Keratinocyte (primary cell): ENCODE measurements at regions not wholly inside any gene's neighbourhood (a gene's known extent, or its start where the extent isn't known, plus 50 kb on each side); places are given as distances from the start of the nearest gene placed in this dataset.
"Not testable (repeated sequence)": the region's sequence is repeated elsewhere in the genome, so short reads cannot be mapped to it uniquely, and the experiment has no call there.

Experiments
- EZH2 ChIP-seq: IDR thresholded peaks from one replicate; pipeline ENCODE4 v1.6.1; 2012; ENCODE audit warnings: inconsistent platforms, mild to moderate bottlenecking, low read length, moderate library complexity
- TF ChIP-seq, protein P1 (sequence below), 3 experiments: IDR thresholded peaks in 1 of 3; conservative IDR thresholded peaks in 1 of 3; optimal IDR thresholded peaks in 1 of 3; 2 replicates in 2 of 3; 3 replicates in 1 of 3; pipeline versions ENCODE3 to v1.5.1; 2011; ENCODE audit warnings: low read length in 3 of 3, mild to moderate bottlenecking in 3 of 3, moderate library complexity in 2 of 3, control low read depth in 1 of 3, inconsistent platforms in 1 of 3; ENCODE audit not compliant: insufficient read depth in 2 of 3; ENCODE audit errors: extremely low read depth in 1 of 3

GRCh38 chr16:88156640-88157283, 205.5 kb downstream of the BANP start:
- TF ChIP-seq, protein P1, sequence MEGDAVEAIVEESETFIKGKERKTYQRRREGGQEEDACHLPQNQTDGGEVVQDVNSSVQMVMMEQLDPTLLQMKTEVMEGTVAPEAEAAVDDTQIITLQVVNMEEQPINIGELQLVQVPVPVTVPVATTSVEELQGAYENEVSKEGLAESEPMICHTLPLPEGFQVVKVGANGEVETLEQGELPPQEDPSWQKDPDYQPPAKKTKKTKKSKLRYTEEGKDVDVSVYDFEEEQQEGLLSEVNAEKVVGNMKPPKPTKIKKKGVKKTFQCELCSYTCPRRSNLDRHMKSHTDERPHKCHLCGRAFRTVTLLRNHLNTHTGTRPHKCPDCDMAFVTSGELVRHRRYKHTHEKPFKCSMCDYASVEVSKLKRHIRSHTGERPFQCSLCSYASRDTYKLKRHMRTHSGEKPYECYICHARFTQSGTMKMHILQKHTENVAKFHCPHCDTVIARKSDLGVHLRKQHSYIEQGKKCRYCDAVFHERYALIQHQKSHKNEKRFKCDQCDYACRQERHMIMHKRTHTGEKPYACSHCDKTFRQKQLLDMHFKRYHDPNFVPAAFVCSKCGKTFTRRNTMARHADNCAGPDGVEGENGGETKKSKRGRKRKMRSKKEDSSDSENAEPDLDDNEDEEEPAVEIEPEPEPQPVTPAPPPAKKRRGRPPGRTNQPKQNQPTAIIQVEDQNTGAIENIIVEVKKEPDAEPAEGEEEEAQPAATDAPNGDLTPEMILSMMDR (optimal IDR thresholded peaks at IDR 0.05 in 1 of 3, IDR thresholded peaks at IDR 0.05 in 1 of 3, conservative IDR thresholded peaks at IDR 0.05 in 1 of 3; ENCODE audit: extremely low read depth in 1 of 3, insufficient read depth in 2 of 3, low read length in 3 of 3), result not testable (repeated sequence)
- not testable (repeated sequence) for TF ChIP-seq EZH2
